Gastroesophageal sphincter (tissue), 4 donors: ENCODE measurements at regions not wholly inside any gene's neighbourhood (a gene's known extent, or its start where the extent isn't known, plus 50 kb on each side); places are given as distances from the start of the nearest gene placed in this dataset.

Experiments
- ATAC-seq: fragments of 150-250 bp; one replicate; pipeline ENCODE4 v1.9.1; 2016; ENCODE audit warnings: mild to moderate bottlenecking, moderate library complexity
- H3K27ac ChIP-seq, 4 donors: fragments of 200-600 bp; sonication (generic) in 3 of 4; 1 replicate in 3 of 4; 2 replicates in 1 of 4; pipeline ENCODE4 v1.5.1; 2016 to 2019
- H3K27me3 ChIP-seq: fragments of 200-600 bp; sonication (generic); one replicate; pipeline ENCODE4 v1.5.1; 2019
- H3K36me3 ChIP-seq, 2 donors: fragments of 200-600 bp; sonication (generic); one replicate each; pipeline ENCODE4 v1.5.1; 2019; ENCODE audit warnings: control low read depth in 1 of 2
- H3K4me1 ChIP-seq, 3 donors: fragments of 200-600 bp; sonication (generic); 1 replicate in 2 of 3; 2 replicates in 1 of 3; pipeline ENCODE4 v1.5.1; 2016 to 2019; ENCODE audit warnings: control low read depth in 2 of 3
- H3K4me3 ChIP-seq, 2 donors: fragments of 200-600 bp; sonication (generic); one replicate each; pipeline ENCODE4 v1.5.1; 2019; ENCODE audit warnings: mild to moderate bottlenecking in 1 of 2, moderate library complexity in 1 of 2
- H3K9me3 ChIP-seq, 3 donors: fragments of 200-600 bp; sonication (generic); one replicate each; pipeline ENCODE4 v1.5.1; 2017 to 2019; ENCODE audit warnings: control low read depth in 2 of 3
- CTCF ChIP-seq, 4 experiments: fragments of 200-600 bp in 2 of 4; fragments of 450-650 bp in 2 of 4; sonication (generic) in 1 of 4; IDR thresholded peaks; one replicate each; pipeline ENCODE4 v1.5.1; 2017 to 2019; ENCODE audit warnings: antibody characterized with exemption in 4 of 4, mild to moderate bottlenecking in 2 of 4, moderate library complexity in 2 of 4
- EP300 ChIP-seq: sonication (generic); formaldehyde crosslinking; IDR thresholded peaks from one replicate; pipeline ENCODE4 v1.6.1; 2017; ENCODE audit warnings: antibody characterized with exemption, mild to moderate bottlenecking
- POLR2A ChIP-seq, 2 donors: fragments of 450-650 bp; IDR thresholded peaks; one replicate each; pipeline ENCODE4 v1.6.1; 2017; ENCODE audit warnings: antibody characterized with exemption in 2 of 2, mild to moderate bottlenecking in 2 of 2, moderate library complexity in 1 of 2
- POLR2AphosphoS5 ChIP-seq: sonication (generic); formaldehyde crosslinking; IDR thresholded peaks from one replicate; pipeline ENCODE4 v1.6.1; 2017; ENCODE audit warnings: antibody characterized with exemption
- WGBS, 2 donors: methylation state at CpG; one replicate each; pipeline ENCODE4 v1.1.5; 2018; ENCODE audit warnings: low coverage in 1 of 2; 5-methylcytosine and 5-hydroxymethylcytosine counted together

DNA sequence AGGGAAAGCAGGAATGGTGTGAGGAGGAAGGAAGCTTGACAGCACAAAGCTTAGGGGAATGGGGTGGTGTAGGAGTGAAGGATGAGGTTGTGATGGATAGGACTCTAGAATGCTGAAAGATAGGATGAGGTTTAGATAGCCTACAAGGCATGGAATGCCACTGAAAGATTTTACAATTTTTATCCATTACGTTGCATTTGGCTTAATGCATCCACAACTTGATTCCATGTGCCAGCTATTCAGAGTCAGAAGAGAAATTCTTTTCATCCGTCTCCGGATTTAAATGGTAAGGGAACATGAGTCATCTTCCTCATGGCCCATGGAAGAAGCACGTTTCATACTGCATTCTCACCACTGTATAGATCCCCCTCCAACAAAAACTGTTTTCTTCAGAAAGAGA is 212.4 kb upstream of the BMPER start:
- Histone ChIP-seq H3K4me3 (no peak overlapping the region), H3K27me3 (no peaks in the 10 kb centered on the region), H3K27ac (no peak overlapping the region), H3K9me3 (no peaks in the 10 kb centered on the region), H3K4me1 (no peaks in the 10 kb centered on the region), H3K36me3 (no peaks in the 10 kb centered on the region)
- 50 to 69% methylated on average over 3 to 4 of the region's 4 CpGs for WGBS, 2 donors
- no peak for TF ChIP-seq POLR2AphosphoS5
- no peak for TF ChIP-seq POLR2A (IDR thresholded peaks at IDR 0.05)
- TF ChIP-seq EP300: no peak
- no peak for TF ChIP-seq CTCF (IDR thresholded peaks at IDR 0.05)
- ATAC-seq: no peak

DNA sequence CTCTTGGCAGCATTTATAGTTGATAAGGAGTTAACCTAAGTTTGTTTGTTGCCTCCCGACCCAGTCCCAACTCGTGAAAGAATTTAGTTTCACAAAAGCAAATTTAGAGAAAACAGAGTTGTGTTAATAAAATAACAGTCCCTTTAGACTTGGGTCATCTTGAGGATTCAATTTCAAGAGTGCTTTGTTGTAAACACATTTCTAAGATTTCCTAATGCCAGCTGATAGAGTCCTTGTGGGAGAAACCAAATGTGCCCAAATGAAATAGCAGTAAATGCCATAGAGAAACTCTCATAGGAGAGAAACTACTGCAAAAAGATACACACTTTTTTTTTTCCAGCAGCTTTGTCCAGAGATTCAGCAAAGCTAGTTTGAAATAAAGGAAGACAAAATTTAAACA is 211.3 kb upstream of the BMPER start:
- Histone ChIP-seq H3K4me1 (no peaks in the 10 kb centered on the region), H3K27me3 (no peaks in the 10 kb centered on the region), H3K4me3 (no peak overlapping the region), H3K27ac (no peak overlapping the region), H3K36me3 (no peaks in the 10 kb centered on the region), H3K9me3 (no peaks in the 10 kb centered on the region)
- ATAC-seq: no peak
- no peak for TF ChIP-seq POLR2A (IDR thresholded peaks at IDR 0.05)
- TF ChIP-seq POLR2AphosphoS5: no peak
- no peak for TF ChIP-seq EP300
- TF ChIP-seq CTCF (IDR thresholded peaks at IDR 0.05): no peak
- WGBS, 2 donors: 72 to 88% methylated on average over 2 of the region's 2 CpGs

GRCh38 chr7:33697616-33698015 is 207.7 kb upstream of the BMPER start:
- TF ChIP-seq POLR2AphosphoS5 (no peak), EP300 (no peak), POLR2A (IDR thresholded peaks at IDR 0.05) (no peak), CTCF (IDR thresholded peaks at IDR 0.05) (no peak)
- ATAC-seq: no peak
- WGBS, 2 donors: 72 to 84% methylated on average over 3 of the region's 3 CpGs
- Histone ChIP-seq H3K9me3 (peaks cover 0 to 27% (median 0%) of the 10 kb centered on the region in 3 donors), H3K27ac (no peak overlapping the region), H3K4me3 (no peak overlapping the region), H3K27me3 (no peaks in the 10 kb centered on the region), H3K4me1 (no peaks in the 10 kb centered on the region), H3K36me3 (peaks cover 0 to 13% of the 10 kb centered on the region in 2 donors)

- H3K27me3 ChIP-seq: no peaks in the 10 kb centered on the region
- no peak overlapping the region for H3K4me3 ChIP-seq
- 83 to 96% methylated on average over 7 of the region's 7 CpGs for WGBS, 2 donors
- no peaks in the 10 kb centered on the region for H3K4me1 ChIP-seq
- H3K36me3 ChIP-seq: peaks cover 0 to 13% of the 10 kb centered on the region in 2 donors
- no peak for TF ChIP-seq POLR2A (IDR thresholded peaks at IDR 0.05)
- H3K27ac ChIP-seq: no peak overlapping the region
- no peak for ATAC-seq
- H3K9me3 ChIP-seq: peaks cover 0 to 27% (median 0%) of the 10 kb centered on the region in 3 donors
Observed at GRCh38 chr7:33698041-33698440, 207.3 kb upstream of the BMPER start.

- ATAC-seq: no peak
- H3K4me3 ChIP-seq: no peak overlapping the region
- peaks cover 0 to 27% (median 0%) of the 10 kb centered on the region in 3 donors for H3K9me3 ChIP-seq
- TF ChIP-seq POLR2A (IDR thresholded peaks at IDR 0.05) (no peak), EP300 (no peak), CTCF (IDR thresholded peaks at IDR 0.05) (no peak), POLR2AphosphoS5 (no peak)
- no peak overlapping the region for H3K27ac ChIP-seq
- H3K4me1 ChIP-seq: no peaks in the 10 kb centered on the region
- no peaks in the 10 kb centered on the region for H3K27me3 ChIP-seq
- WGBS, 2 donors: 75 to 83% methylated on average over 5 to 6 of the region's 6 CpGs
- peaks cover 0 to 13% of the 10 kb centered on the region in 2 donors for H3K36me3 ChIP-seq
Observed at GRCh38 chr7:33698692-33699128, 206.6 kb upstream of the BMPER start.
